HEK293T (cell line): ENCODE measurements at regions not wholly inside any gene's neighbourhood (a gene's known extent, or its start where the extent isn't known, plus 50 kb on each side); places are given as distances from the start of the nearest gene placed in this dataset.

Experiments used
- CTCF ChIA-PET: fragments of 350-600 bp; formaldehyde crosslinking; extraction: SDS; loops from one replicate; lab custom pipeline; 2021; ENCODE audit warnings: antibody characterized with exemption, inconsistent platforms; lab: Yijun Ruan, JAX
- POLR2A ChIA-PET: fragments of 350-600 bp; formaldehyde crosslinking; extraction: SDS; loops from one replicate; lab custom pipeline; 2020; ENCODE audit warnings: antibody characterized with exemption, inconsistent platforms; lab: Yijun Ruan, JAX
- DNase-seq: peaks from one replicate; pipeline ENCODE4 v3.0.0; 2012; ENCODE audit warnings: mixed read lengths; ENCODE audit errors: extremely low spot score
- ARNT ChIP-seq: fragments of 450-650 bp; IDR thresholded peaks from 2 replicates; pipeline ENCODE4 v1.6.1; 2017; ENCODE audit warnings: mild to moderate bottlenecking
- BHLHE40 ChIP-seq: fragments of 450-650 bp; IDR thresholded peaks from 2 replicates; pipeline ENCODE4 v1.6.1; 2016; ENCODE audit warnings: mild to moderate bottlenecking, moderate library complexity, borderline replicate concordance
- CTBP1 ChIP-seq: fragments of 450-650 bp; IDR thresholded peaks from 2 replicates; pipeline ENCODE4 v1.6.1; 2016; ENCODE audit warnings: borderline replicate concordance
- ELF4 ChIP-seq: fragments of 450-650 bp; IDR thresholded peaks from 2 replicates; pipeline ENCODE4 v1.6.1; 2017; ENCODE audit warnings: antibody characterized with exemption
- FOXA1 ChIP-seq: fragments of 450-650 bp; IDR thresholded peaks from 2 replicates; pipeline ENCODE4 v1.6.1; 2016; ENCODE audit warnings: mild to moderate bottlenecking
- FOXK2 ChIP-seq: fragments of 450-650 bp; IDR thresholded peaks from 2 replicates; pipeline ENCODE4 v1.6.1; 2016; ENCODE audit warnings: mild to moderate bottlenecking
- FOXM1 ChIP-seq: fragments of 450-650 bp; IDR thresholded peaks from 2 replicates; pipeline ENCODE4 v1.6.1; 2017; ENCODE audit warnings: mild to moderate bottlenecking, borderline replicate concordance
- HDGF ChIP-seq: fragments of 450-650 bp; IDR thresholded peaks from 2 replicates; pipeline ENCODE4 v1.6.1; 2017; ENCODE audit warnings: antibody characterized with exemption, borderline replicate concordance
- L3MBTL2 ChIP-seq: fragments of 450-650 bp; conservative IDR thresholded peaks from 2 replicates; pipeline ENCODE4 v1.6.1; 2016; ENCODE audit warnings: mild to moderate bottlenecking
- LEF1 ChIP-seq: fragments of 450-650 bp; IDR thresholded peaks from 2 replicates; pipeline ENCODE4 v1.6.1; 2017; ENCODE audit warnings: mild to moderate bottlenecking, borderline replicate concordance
- NFRKB ChIP-seq: fragments of 450-650 bp; IDR thresholded peaks from 2 replicates; pipeline ENCODE4 v1.6.1; 2016; ENCODE audit warnings: mild to moderate bottlenecking, moderate library complexity
- PKNOX1 ChIP-seq: fragments of 450-650 bp; IDR thresholded peaks from 2 replicates; pipeline ENCODE4 v1.6.1; 2016
- SP1 ChIP-seq: fragments of 450-650 bp; IDR thresholded peaks from 2 replicates; pipeline ENCODE4 v1.6.1; 2017
- SUZ12 ChIP-seq: fragments of 450-650 bp; IDR thresholded peaks from 2 replicates; pipeline ENCODE4 v1.6.1; 2016; ENCODE audit warnings: mild to moderate bottlenecking
- TARDBP ChIP-seq: fragments of 450-650 bp; IDR thresholded peaks from 2 replicates; pipeline ENCODE4 v1.6.1; 2016
- ZNF384 ChIP-seq: fragments of 450-650 bp; IDR thresholded peaks from 2 replicates; pipeline ENCODE4 v1.6.1; 2016

GRCh38 chr22:27086080-27087044 lies 429.0 kb downstream of the MIAT start:
- TF ChIP-seq NFRKB: no peak
- TF ChIP-seq ELF4: no peak
- no peak for TF ChIP-seq SUZ12
- no peak for DNase-seq
- ChIA-PET CTCF (no interaction called here), POLR2A (no interaction called here)

- ChIA-PET CTCF (no interaction called here), POLR2A (no interaction called here)
- TF ChIP-seq FOXK2 (no peak), FOXA1 (no peak), TARDBP (no peak), ZNF384 (no peak), BHLHE40 (no peak), L3MBTL2 (no peak), ARNT (no peak), PKNOX1 (no peak), CTBP1 (no peak), SUZ12 (no peak)
- no peak for DNase-seq
These were observed 429.7 kb downstream of the MIAT start for GRCh38 chr22:27087051-27087450.

GRCh38 chr22:27088026-27088425 lies 430.6 kb downstream of the MIAT start:
- TF ChIP-seq FOXM1: no peak
- DNase-seq: no peak
- POLR2A ChIA-PET: no interaction called here
- CTCF ChIA-PET: no interaction called here

GRCh38 chr22:27089264-27089663 lies 431.9 kb downstream of the MIAT start:
- no peak for TF ChIP-seq FOXM1
- TF ChIP-seq ZNF384: no peak
- no peak for TF ChIP-seq PKNOX1
- TF ChIP-seq LEF1: no peak
- no peak for TF ChIP-seq SUZ12
- TF ChIP-seq BHLHE40: no peak
- TF ChIP-seq L3MBTL2: no peak
- no peak for TF ChIP-seq FOXK2
- TF ChIP-seq HDGF: no peak
- TF ChIP-seq CTBP1: no peak
- no peak for TF ChIP-seq FOXA1
- no peak for TF ChIP-seq TARDBP
- TF ChIP-seq ELF4: no peak
- no peak for TF ChIP-seq SP1
- no peak for TF ChIP-seq NFRKB
- POLR2A ChIA-PET: no interaction called here

GRCh38 chr22:27090611-27091011 lies 433.2 kb downstream of the MIAT start:
- DNase-seq: no peak
- ChIA-PET CTCF (no interaction called here), POLR2A (no interaction called here)
- TF ChIP-seq HDGF (no peak), BHLHE40 (no peak), L3MBTL2 (no peak), NFRKB (no peak), TARDBP (no peak), CTBP1 (no peak), FOXA1 (no peak), PKNOX1 (no peak), ELF4 (no peak), LEF1 (no peak), ARNT (no peak), SP1 (no peak), SUZ12 (no peak), FOXK2 (no peak), FOXM1 (no peak), ZNF384 (no peak)

More at GRCh38 chr22:27089264-27089663, 431.9 kb downstream of the MIAT start:
- CTCF ChIA-PET: no interaction called here
- DNase-seq: no peak

GRCh38 chr22:27093422-27093821 lies 436.0 kb downstream of the MIAT start:
- no peak for DNase-seq
- ChIA-PET CTCF (no interaction called here), POLR2A (no interaction called here)
- no peak for TF ChIP-seq PKNOX1
